K562 (cell line): ENCODE measurements at regions not wholly inside any gene's neighbourhood (a gene's known extent, or its start where the extent isn't known, plus 50 kb on each side); places are given as distances from the start of the nearest gene placed in this dataset.

Experiments used
- ATAC-seq: fragments of 200-7000 bp; cut with Tn5 transposase; 3 replicates; pipeline ENCODE4 v1.9.1; 2020; ENCODE audit warnings: moderate library complexity
- BruUV-seq: library from RNA; stranded (reverse); fragments of 400-500 nt; replicated peaks from 2 replicates; lab custom pipeline; 2021; lab: Mats Ljungman, UMichigan
- CTCF ChIA-PET: fragments of 300-600 bp; formaldehyde crosslinking; extraction: SDS; loops from one replicate; lab custom pipeline; 2021; ENCODE audit warnings: low intra/inter-chr PET ratio; lab: Yijun Ruan, JAX
- POLR2A ChIA-PET: fragments of 300-600, 350-650 bp; sonication (Branson Sonifier 250); formaldehyde crosslinking; extraction: SDS; loops from one replicate; lab custom pipeline; 2021; ENCODE audit warnings: antibody characterized with exemption, inconsistent platforms; lab: Yijun Ruan, JAX
- DNase-seq, 4 experiments: peaks; one replicate each; pipeline versions ENCODE4 v3.0.0 to v3.0.0-alpha.2; 2011 to 2018; ENCODE audit warnings: low spot score in 3 of 4, mixed read lengths in 3 of 4; ENCODE audit errors: extremely low read depth in 1 of 4
- FAIRE-seq: peaks from 2 replicates; lab custom pipeline; 2011; peaks lifted over from hg19 to GRCh38; lab: Jason Lieb, UNC
- H2AFZ ChIP-seq: 2 replicates; pipeline ENCODE4 v1.6.0; 2011; ENCODE audit warnings: low read depth, low read length, control low read depth, inconsistent platforms
- H3K27ac ChIP-seq: fragments of 200-600 bp; 3 replicates; pipeline ENCODE4 v1.8.0; 2011; ENCODE audit warnings: low read depth, mild to moderate bottlenecking, control low read depth, inconsistent platforms, low read length, moderate library complexity, mixed read lengths; ENCODE audit errors: extremely low read depth
- H3K27me3 ChIP-seq, 2 experiments: fragments of 300-600 bp in 1 of 2; 2 replicates in 1 of 2; 3 replicates in 1 of 2; pipeline versions ENCODE4 v1.6.0 to v1.8.0; 2011; ENCODE audit warnings: inconsistent platforms in 2 of 2, low read length in 2 of 2, mild to moderate bottlenecking in 1 of 2, mixed read lengths in 1 of 2, moderate library complexity in 1 of 2; ENCODE audit not compliant: control insufficient read depth in 2 of 2, insufficient read depth in 2 of 2
- H3K36me3 ChIP-seq: fragments of 300-600 bp; 3 replicates; pipeline ENCODE4 v1.8.0; 2011; ENCODE audit warnings: mild to moderate bottlenecking, low read length, inconsistent platforms; ENCODE audit not compliant: control insufficient read depth, insufficient read depth
- H3K4me1 ChIP-seq, 2 experiments: fragments of 200-600 bp in 1 of 2; replicated peaks in 1 of 2; 2 replicates in 1 of 2; 3 replicates in 1 of 2; pipeline versions ENCODE4 v1.5.1 to v1.8.0; 2011; ENCODE audit warnings: inconsistent platforms in 2 of 2, low read length in 2 of 2, mild to moderate bottlenecking in 1 of 2, mixed read lengths in 1 of 2, moderate library complexity in 1 of 2; ENCODE audit not compliant: control insufficient read depth in 2 of 2, insufficient read depth in 2 of 2
- H3K4me2 ChIP-seq: 2 replicates; pipeline ENCODE4 v1.6.1; 2011; ENCODE audit warnings: low read length, control low read depth, inconsistent platforms, mixed read lengths; ENCODE audit not compliant: insufficient read depth
- H3K4me3 ChIP-seq: fragments of 200-600 bp; sonication (generic), shearing (Covaris generic); 2 replicates; pipeline ENCODE4 v1.5.1; 2016; ENCODE audit warnings: control low read depth, inconsistent platforms
- H3K79me2 ChIP-seq: fragments of 200-600 bp; 3 replicates; pipeline ENCODE4 v1.8.0; 2011; ENCODE audit warnings: low read length, inconsistent platforms; ENCODE audit not compliant: control insufficient read depth, insufficient read depth
- H3K9ac ChIP-seq, 2 experiments: 2 replicates each; pipeline versions ENCODE4 v1.6.0 to v1.6.1; 2011; ENCODE audit warnings: low read depth in 2 of 2, low read length in 2 of 2, control low read depth in 1 of 2, inconsistent platforms in 1 of 2, mild to moderate bottlenecking in 1 of 2, mixed read lengths in 1 of 2; ENCODE audit not compliant: insufficient read depth in 1 of 2
- H3K9me1 ChIP-seq: one replicate; pipeline ENCODE4 v1.6.0; 2011; ENCODE audit warnings: inconsistent platforms, mild to moderate bottlenecking, low read length, moderate library complexity; ENCODE audit not compliant: control insufficient read depth, insufficient read depth
- H3K9me3 ChIP-seq: replicated peaks from 2 replicates; pipeline ENCODE4 v1.5.1; 2011; ENCODE audit warnings: low read depth, low read length, inconsistent platforms; ENCODE audit not compliant: control insufficient read depth, insufficient read depth
- H4K20me1 ChIP-seq: replicated peaks from 2 replicates; pipeline ENCODE4 v1.6.1; 2011; ENCODE audit warnings: low read length, inconsistent platforms, mixed read lengths; ENCODE audit not compliant: control insufficient read depth, insufficient read depth
- BCLAF1 ChIP-seq, 2 experiments: fragments of 450-650 bp in 1 of 2; IDR thresholded peaks; 2 replicates each; pipeline ENCODE4 v1.6.1; 2011 to 2017; ENCODE audit warnings: low read depth in 2 of 2, antibody characterized with exemption in 1 of 2, borderline replicate concordance in 1 of 2, low read length in 1 of 2, mild to moderate bottlenecking in 1 of 2, mixed read lengths in 1 of 2; ENCODE audit not compliant: control insufficient read depth in 1 of 2
- C11orf30 ChIP-seq: fragments of 450-650 bp; IDR thresholded peaks from 2 replicates; pipeline ENCODE4 v1.6.1; 2016; ENCODE audit warnings: low read depth, mild to moderate bottlenecking
- ETV6 ChIP-seq, 3 experiments: fragments of 150-350 bp in 1 of 3; sonication (generic) in 1 of 3; formaldehyde crosslinking in 1 of 3; IDR thresholded peaks; 2 replicates each; pipeline versions ENCODE4 v1.6.1 to v1.8.0; 2014 to 2022; ENCODE audit warnings: borderline replicate concordance in 2 of 3, low read depth in 2 of 3, antibody characterized with exemption in 1 of 3, low read length in 1 of 3, mild to moderate bottlenecking in 1 of 3, missing genetic modification reagents in 1 of 3
- MLLT1 ChIP-seq, 2 experiments: fragments of 450-650 bp; IDR thresholded peaks; 2 replicates each; pipeline ENCODE4 v1.6.1; 2016
- MTA1 ChIP-seq: fragments of 450-650 bp; IDR thresholded peaks from 2 replicates; pipeline ENCODE4 v1.6.1; 2017; ENCODE audit warnings: borderline replicate concordance
- PREB ChIP-seq: sonication (generic); formaldehyde crosslinking; IDR thresholded peaks from 2 replicates; pipeline ENCODE4 v1.8.1; 2023; ENCODE audit warnings: mild to moderate bottlenecking, missing genetic modification reagents
- TBL1XR1 ChIP-seq, 2 experiments: IDR thresholded peaks; 2 replicates each; pipeline ENCODE4 v1.6.1; 2012; ENCODE audit warnings: improper control_type of control experiment in 2 of 2, low read length in 2 of 2, mild to moderate bottlenecking in 1 of 2
- THAP7 ChIP-seq: fragments of 250-450 bp; sonication (Bioruptor Pico); IDR thresholded peaks from 2 replicates; pipeline ENCODE4 v1.5.0; 2021
- ZBTB17 ChIP-seq: fragments of 450-650 bp; formaldehyde crosslinking; IDR thresholded peaks from 2 replicates; pipeline ENCODE4 v1.4.0; 2020; ENCODE audit warnings: mild to moderate bottlenecking
- ZBTB49 ChIP-seq: sonication (generic); formaldehyde crosslinking; IDR thresholded peaks from 2 replicates; pipeline ENCODE4 v1.8.0; 2022; ENCODE audit warnings: missing genetic modification reagents, mild to moderate bottlenecking, borderline replicate concordance
- ZNF146 ChIP-seq: IDR thresholded peaks from one replicate; pipeline ENCODE4 v1.6.1; 2018; ENCODE audit warnings: missing compliant biosample characterization; ENCODE audit not compliant: unreplicated experiment
- ZNF253 ChIP-seq: fragments of 250-450 bp; sonication (Bioruptor Pico); conservative IDR thresholded peaks from 2 replicates; pipeline ENCODE4 v1.6.1; 2021; ENCODE audit warnings: mild to moderate bottlenecking
- ZNF699 ChIP-seq: fragments of 250-450 bp; sonication (Bioruptor Pico); IDR thresholded peaks from 2 replicates; pipeline ENCODE4 v1.8.0; 2021; ENCODE audit warnings: mild to moderate bottlenecking, moderate library complexity; ENCODE audit not compliant: insufficient replicate concordance
- WGBS: fragments of 100-300 bp; shearing (Covaris generic); methylation state at CpG from one replicate; pipeline ENCODE4 v1.1.6; 2016; ENCODE audit warnings: low coverage, mixed read lengths; ENCODE audit not compliant: insufficient coverage; ENCODE audit errors: missing lambda C conversion rate; 5-methylcytosine and 5-hydroxymethylcytosine counted together
- in situ Hi-C: fragments of 300-500 bp; cut with MboI; formaldehyde crosslinking; loops from 4 replicates; pipeline ENCODE4 v1.15.0; 2018; ENCODE audit warnings: inconsistent platforms, mixed read lengths
- intact Hi-C: fragments of 100-400 bp; cut with micrococcal nuclease; formaldehyde crosslinking; loops from 2 replicates; pipeline ENCODE4 v1.14.2; 2022

GRCh38 chr6:93964926-93965325 is 545.6 kb upstream of the EPHA7 start:
- ATAC-seq, result no peak
- no peaks in the 10 kb centered on the region for H3K79me2 ChIP-seq
- no peaks in the 10 kb centered on the region for H3K27me3 ChIP-seq
- WGBS, result 6% methylated on average over 1 of the region's 1 CpG
- H3K4me1 ChIP-seq, result no peaks in the 10 kb centered on the region
- CTCF ChIA-PET, result no interaction called here
- no peak overlapping the region for H3K27ac ChIP-seq
- H3K4me2 ChIP-seq, result no peak overlapping the region
- TF ChIP-seq BCLAF1 (IDR thresholded peaks at IDR 0.05; ENCODE audit: borderline replicate concordance in 1 of 2, control insufficient read depth in 1 of 2, low read depth in 2 of 2, low read length in 1 of 2) (no peak), ZBTB17 (CRISPR knock-in tag) (no peak), ZNF253 (CRISPR knock-in tag) (no peak), TBL1XR1 (IDR thresholded peaks at IDR 0.05; ENCODE audit: low read length in 2 of 2) (no peak), ZNF699 (CRISPR knock-in tag) (no peak), ETV6 (IDR thresholded peaks at IDR 0.05; ENCODE audit: borderline replicate concordance in 1 of 2, low read depth in 2 of 2, low read length in 1 of 2) (no peak), ETV6 (CRISPR knock-in tag; IDR thresholded peaks at IDR 0.05; ENCODE audit: borderline replicate concordance) (no peak), THAP7 (CRISPR knock-in tag) (no peak), C11orf30 (no peak), PREB (CRISPR knock-in tag) (no peak), ZBTB49 (CRISPR knock-in tag) (no peak), MTA1 (no peak), MLLT1 (IDR thresholded peaks at IDR 0.05) (no peak), ZNF146 (CRISPR knock-in tag) (no peak)
- TF ChIP-seq, all 486 proteins: peak for 0
- H3K9me3 ChIP-seq, result no peaks in the 10 kb centered on the region
- no peak overlapping the region for H3K9ac ChIP-seq
- FAIRE-seq (no peak), DNase-seq (no peak)
- POLR2A ChIA-PET, result no interaction called here
- H3K36me3 ChIP-seq, result no peaks in the 10 kb centered on the region
- H3K9me1 ChIP-seq, result no peaks in the 10 kb centered on the region
- intact Hi-C loops, result no loop called here
- no peak overlapping the region for H3K4me3 ChIP-seq
- no TSS peak for BruUV-seq
- in situ Hi-C loops, result no loop called here
- H4K20me1 ChIP-seq, result no peaks in the 10 kb centered on the region
- no peak overlapping the region for H2AFZ ChIP-seq
